Smooth muscle cell (in vitro differentiated cells): ENCODE measurements at regions not wholly inside any gene's neighbourhood (a gene's known extent, or its start where the extent isn't known, plus 50 kb on each side); places are given as distances from the start of the nearest gene placed in this dataset.

ENCODE experiments used
- DNase-seq: peaks from one replicate; lab custom pipeline; 2025; ENCODE audit not compliant: unreplicated experiment; lab: John Stamatoyannopoulos, UW
- H2AFZ ChIP-seq: fragments of 200-600 bp; sonication (generic); 2 replicates; pipeline ENCODE4 v1.6.0; 2016; ENCODE audit warnings: antibody characterized with exemption, low read depth, mild to moderate bottlenecking
- H3F3A ChIP-seq: fragments of 200-600 bp; sonication (generic); 2 replicates; pipeline ENCODE4 v1.6.0; 2017; ENCODE audit warnings: antibody characterized with exemption, low read depth
- H3K27ac ChIP-seq: fragments of 200-600 bp; sonication (generic); 2 replicates; pipeline ENCODE4 v1.5.1; 2016; ENCODE audit warnings: low read depth, mild to moderate bottlenecking
- H3K27me3 ChIP-seq: fragments of 200-600 bp; sonication (generic); 2 replicates; pipeline ENCODE4 v1.6.1; 2016; ENCODE audit warnings: low read depth, mild to moderate bottlenecking
- H3K36me3 ChIP-seq: fragments of 200-600 bp; sonication (generic); 2 replicates; pipeline ENCODE4 v1.5.1; 2016; ENCODE audit warnings: low read depth
- H3K4me1 ChIP-seq: fragments of 200-600 bp; sonication (generic); 2 replicates; pipeline ENCODE4 v1.5.1; 2016; ENCODE audit warnings: low read depth
- H3K4me2 ChIP-seq: fragments of 200-600 bp; sonication (generic); 2 replicates; pipeline ENCODE4 v1.6.0; 2016; ENCODE audit warnings: mild to moderate bottlenecking
- H3K4me3 ChIP-seq: fragments of 200-600 bp; sonication (generic); 2 replicates; pipeline ENCODE4 v1.5.1; 2016; ENCODE audit warnings: mild to moderate bottlenecking
- H3K79me2 ChIP-seq: fragments of 200-600 bp; sonication (generic); 2 replicates; pipeline ENCODE4 v1.6.0; 2016; ENCODE audit warnings: low read depth, mild to moderate bottlenecking
- H3K9ac ChIP-seq: fragments of 200-600 bp; sonication (generic); 2 replicates; pipeline ENCODE4 v1.6.0; 2016; ENCODE audit warnings: low read depth
- H3K9me3 ChIP-seq: fragments of 200-600 bp; sonication (generic); replicated peaks from 2 replicates; pipeline ENCODE4 v1.5.1; 2016; ENCODE audit warnings: low read depth
- H4K20me1 ChIP-seq: fragments of 200-600 bp; sonication (generic); 2 replicates; pipeline ENCODE4 v1.6.0; 2016; ENCODE audit warnings: low read depth
- CTCF ChIP-seq: fragments of 200-600 bp; sonication (generic); IDR thresholded peaks from 2 replicates; pipeline ENCODE4 v1.5.1; 2017; ENCODE audit warnings: borderline replicate concordance, mild to moderate bottlenecking, antibody characterized with exemption; ENCODE audit not compliant: insufficient read depth, poor library complexity, severe bottlenecking
- WGBS: methylation state at CpG from one replicate; pipeline ENCODE4 v1.1.7; 2016; ENCODE audit warnings: low lambda C conversion rate; 5-methylcytosine and 5-hydroxymethylcytosine counted together

- Histone ChIP-seq H3K9me3 (peaks cover 7% of the 10 kb centered on the region), H3K79me2 (no peaks in the 10 kb centered on the region)
- 81% methylated on average over 4 of the region's 4 CpGs for WGBS
Measured at GRCh38 chr11:122062763-122063162, 53.3 kb downstream of the BLID start.

GRCh38 chr11:122059565-122059964 lies 56.5 kb downstream of the BLID start:
- H2AFZ ChIP-seq, result no peak overlapping the region
- no peaks in the 10 kb centered on the region for H3K79me2 ChIP-seq
- H3K27ac ChIP-seq, result no peak overlapping the region
- no peak for TF ChIP-seq CTCF
- no peaks in the 10 kb centered on the region for H3K27me3 ChIP-seq
- peaks cover 7% of the 10 kb centered on the region for H3K9me3 ChIP-seq
- no peak overlapping the region for H3K4me3 ChIP-seq
- no peaks in the 10 kb centered on the region for H3K4me1 ChIP-seq
- no peak for DNase-seq
- no peaks in the 10 kb centered on the region for H4K20me1 ChIP-seq
- H3K36me3 ChIP-seq, result peaks cover 19% of the 10 kb centered on the region
- no peaks in the 10 kb centered on the region for H3F3A ChIP-seq
- H3K9ac ChIP-seq, result no peak overlapping the region
- H3K4me2 ChIP-seq, result no peak overlapping the region

More at GRCh38 chr11:122062763-122063162, 53.3 kb downstream of the BLID start:
- H3K4me3 ChIP-seq, result no peak overlapping the region
- H3K9ac ChIP-seq, result no peak overlapping the region
- H4K20me1 ChIP-seq, result no peaks in the 10 kb centered on the region
- H3K36me3 ChIP-seq, result peaks cover 22% of the 10 kb centered on the region
- H2AFZ ChIP-seq, result no peak overlapping the region
- H3K4me2 ChIP-seq, result no peak overlapping the region
- H3K27me3 ChIP-seq, result no peaks in the 10 kb centered on the region
- H3F3A ChIP-seq, result no peaks in the 10 kb centered on the region
- H3K27ac ChIP-seq, result no peak overlapping the region
- DNase-seq, result no peak
- TF ChIP-seq CTCF, result no peak
- H3K4me1 ChIP-seq, result no peaks in the 10 kb centered on the region

DNA sequence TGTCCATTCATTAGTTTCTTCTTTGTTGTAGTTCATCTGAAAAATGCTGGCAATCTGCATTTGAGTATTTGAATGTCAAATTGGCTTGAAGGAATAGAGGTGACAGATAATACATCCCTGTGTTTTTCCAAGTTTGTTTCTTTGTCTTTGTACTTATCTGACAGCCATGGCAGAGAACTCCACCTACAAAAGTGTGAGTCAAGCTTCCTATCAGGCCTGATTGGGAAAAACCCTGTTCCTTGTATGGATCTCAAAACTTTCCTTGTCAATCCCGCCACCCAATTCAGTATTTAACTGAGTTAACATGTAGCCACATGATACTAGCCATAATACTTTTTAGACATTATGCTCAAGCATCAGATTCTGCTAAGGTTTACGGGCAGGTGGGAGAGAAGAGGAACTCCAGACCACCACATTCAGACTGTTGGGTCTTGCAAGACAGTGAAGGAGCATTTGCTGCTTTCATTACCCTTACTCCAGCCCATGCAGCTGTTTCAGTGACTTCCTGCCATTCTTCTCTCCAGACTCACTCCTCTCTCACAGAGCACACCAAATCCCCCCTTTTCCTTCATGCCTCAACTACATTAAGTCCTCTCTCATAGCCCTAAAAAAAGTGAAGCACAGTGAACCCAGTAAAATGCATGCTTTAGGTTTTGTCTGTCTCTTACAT lies 65.9 kb downstream of the BLID start:
- H3K9ac ChIP-seq, result no peak overlapping the region
- no peak overlapping the region for H2AFZ ChIP-seq
- H3K36me3 ChIP-seq, result no peaks in the 10 kb centered on the region
- TF ChIP-seq CTCF, result no peak
- H3K27ac ChIP-seq, result no peak overlapping the region
- H3K4me2 ChIP-seq, result no peak overlapping the region
- peaks cover 6% of the 10 kb centered on the region for H3F3A ChIP-seq
- WGBS, result 90% methylated on average over 2 of the region's 2 CpGs
- H3K9me3 ChIP-seq, result no peaks in the 10 kb centered on the region
- H3K4me1 ChIP-seq, result peaks cover 7% of the 10 kb centered on the region
- H3K4me3 ChIP-seq, result no peak overlapping the region
- no peaks in the 10 kb centered on the region for H3K79me2 ChIP-seq
- DNase-seq, result no peak
- H4K20me1 ChIP-seq, result no peaks in the 10 kb centered on the region
- H3K27me3 ChIP-seq, result no peaks in the 10 kb centered on the region

- Histone ChIP-seq H3K36me3 (no peaks in the 10 kb centered on the region), H3K9me3 (no peaks in the 10 kb centered on the region), H4K20me1 (no peaks in the 10 kb centered on the region), H3K79me2 (no peaks in the 10 kb centered on the region), H3F3A (peaks cover 6% of the 10 kb centered on the region), H3K27me3 (no peaks in the 10 kb centered on the region), H3K9ac (no peak overlapping the region), H3K27ac (peak overlapping the region; percentile 31), H3K4me2 (no peak overlapping the region), H3K4me3 (no peak overlapping the region), H2AFZ (no peak overlapping the region), H3K4me1 (peaks cover 10% of the 10 kb centered on the region)
- WGBS, result 47% methylated on average over 3 of the region's 3 CpGs
- DNase-seq, result no peak
- no peak for TF ChIP-seq CTCF
Measured at GRCh38 chr11:122048401-122048800, 67.6 kb downstream of the BLID start.
